ENCODE measurements at regions not wholly inside any gene's neighbourhood (a gene's known extent, or its start where the extent isn't known, plus 50 kb on each side); places are given as distances from the start of the nearest gene placed in this dataset.

DNA sequence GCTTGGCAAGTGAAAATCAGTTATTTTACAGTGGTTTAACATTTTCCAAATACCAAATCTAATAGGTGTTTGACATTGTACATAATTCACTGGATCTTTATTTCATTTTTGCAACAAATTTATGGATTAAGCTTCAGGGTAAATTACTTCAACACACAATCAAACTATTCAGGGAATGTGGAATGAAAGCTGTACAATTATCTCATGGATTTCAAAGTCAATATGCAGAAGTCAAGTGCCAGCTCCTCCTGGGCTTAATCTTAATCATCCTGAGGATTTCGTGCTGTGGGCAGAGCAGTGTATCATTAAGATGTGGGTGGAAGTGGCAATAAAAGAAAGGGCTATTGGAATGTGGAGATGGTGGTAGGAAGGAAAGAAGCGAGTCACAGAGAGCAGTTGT lies 548.8 kb downstream of the COL12A1 start:
- no peak for TF ChIP-seq ZNF274 (IDR thresholded peaks at IDR 0.05; ENCODE audit: low read depth, low read length)
- TF ChIP-seq SUZ12 (IDR thresholded peaks at IDR 0.05; ENCODE audit: extremely low read depth, insufficient read depth, insufficient read length): no peak

Measured in NT2/D1 (cell line).